PC-9 (cell line): ENCODE measurements at regions not wholly inside any gene's neighbourhood (a gene's known extent, or its start where the extent isn't known, plus 50 kb on each side); places are given as distances from the start of the nearest gene placed in this dataset.

ENCODE experiments used
- BruUV-seq: library from RNA; stranded (reverse); fragments of 400-500 nt; replicated peaks from 2 replicates; lab custom pipeline; 2021; lab: Mats Ljungman, UMichigan
- CTCF ChIA-PET: fragments of 300-600 bp; sonication (Branson Sonifier 250); formaldehyde crosslinking; loops from one replicate; lab custom pipeline; 2022; ENCODE audit warnings: antibody characterized with exemption; lab: Charles Lee
- POLR2A ChIA-PET: fragments of 300-600 bp; sonication (Branson Sonifier 250); formaldehyde crosslinking; loops from one replicate; lab custom pipeline; 2022; ENCODE audit warnings: antibody characterized with exemption; ENCODE audit not compliant: unreplicated experiment; lab: Charles Lee
- DNase-seq, 2 experiments: peaks; one replicate each; pipeline versions ENCODE4 v3.0.0 to v3.0.0-alpha.2; 2015 to 2022; ENCODE audit warnings: mixed read lengths in 1 of 2
- H2AFZ ChIP-seq: fragments of 200-600 bp; sonication (generic); 2 replicates; pipeline ENCODE4 v1.8.1; 2017; ENCODE audit warnings: antibody characterized with exemption
- H3F3A ChIP-seq: fragments of 200-600 bp; sonication (generic); 2 replicates; pipeline ENCODE4 v1.8.1; 2017; ENCODE audit warnings: antibody characterized with exemption, mild to moderate bottlenecking, low read depth; ENCODE audit not compliant: insufficient read depth
- H3K27ac ChIP-seq: fragments of 200-600 bp; sonication (generic); 2 replicates; pipeline ENCODE4 v1.6.1; 2016; ENCODE audit warnings: mixed run types
- H3K27me3 ChIP-seq: fragments of 200-600 bp; sonication (generic); 2 replicates; pipeline ENCODE4 v1.6.1; 2016; ENCODE audit warnings: low read depth, mixed run types; ENCODE audit not compliant: insufficient read depth
- H3K36me3 ChIP-seq: fragments of 200-600 bp; sonication (generic); 2 replicates; pipeline ENCODE4 v1.6.1; 2016; ENCODE audit warnings: low read depth, mixed run types
- H3K4me1 ChIP-seq: fragments of 200-600 bp; sonication (generic); replicated peaks from 2 replicates; pipeline ENCODE4 v1.6.1; 2016; ENCODE audit warnings: mixed run types; ENCODE audit not compliant: insufficient read depth
- H3K4me2 ChIP-seq: fragments of 200-600 bp; sonication (generic); 2 replicates; pipeline ENCODE4 v1.6.1; 2017; ENCODE audit warnings: mixed run types
- H3K4me3 ChIP-seq: fragments of 200-600 bp; sonication (generic); 2 replicates; pipeline ENCODE4 v1.6.1; 2016; ENCODE audit warnings: mixed run types
- H3K79me2 ChIP-seq: fragments of 200-600 bp; sonication (generic); 2 replicates; pipeline ENCODE4 v1.6.1; 2017; ENCODE audit warnings: low read depth, mixed run types
- H3K9me2 ChIP-seq: fragments of 200-600 bp; sonication (generic); 2 replicates; pipeline ENCODE4 v1.8.1; 2017; ENCODE audit warnings: mild to moderate bottlenecking; ENCODE audit not compliant: insufficient read depth
- H3K9me3 ChIP-seq: fragments of 200-600 bp; sonication (generic); 2 replicates; pipeline ENCODE4 v1.8.1; 2016; ENCODE audit warnings: low read depth; ENCODE audit not compliant: insufficient read depth
- H4K20me1 ChIP-seq: fragments of 200-600 bp; sonication (generic); 2 replicates; pipeline ENCODE4 v1.8.1; 2017; ENCODE audit not compliant: insufficient read depth
- CTCF ChIP-seq: fragments of 200-600 bp; sonication (generic); conservative IDR thresholded peaks from 2 replicates; pipeline ENCODE4 v1.6.1; 2017; ENCODE audit warnings: mixed run types, antibody characterized with exemption, mild to moderate bottlenecking, moderate library complexity
- EZH2 ChIP-seq: fragments of 200-600 bp; sonication (generic); IDR thresholded peaks from 2 replicates; pipeline ENCODE4 v1.8.0; 2017; ENCODE audit warnings: antibody characterized with exemption, low read depth
- intact Hi-C: fragments of 100-400 bp; cut with micrococcal nuclease; formaldehyde crosslinking; loops from one replicate; pipeline ENCODE4 v1.10.0; 2022; ENCODE audit not compliant: unreplicated experiment

GRCh38 chr6:97548354-97548753 is 265.3 kb upstream of the MMS22L start:
- Histone ChIP-seq H3K4me3 (no peak overlapping the region), H3F3A (no peaks in the 10 kb centered on the region), H3K9me3 (no peaks in the 10 kb centered on the region; the same call in 1 of the 2 replicates), H3K4me1 (no peaks in the 10 kb centered on the region), H3K36me3 (no peaks in the 10 kb centered on the region), H3K27me3 (no peaks in the 10 kb centered on the region), H3K27ac (no peak overlapping the region), H3K4me2 (no peak overlapping the region), H3K9me2 (no peaks in the 10 kb centered on the region; the same call in 1 of the 2 replicates), H2AFZ (no peak overlapping the region), H4K20me1 (no peaks in the 10 kb centered on the region), H3K79me2 (no peaks in the 10 kb centered on the region)
- ChIA-PET CTCF (no interaction called here), POLR2A (no interaction called here)
- no TSS peak for BruUV-seq
- intact Hi-C loops = no loop called here
- no peak for TF ChIP-seq CTCF
- no peak for TF ChIP-seq EZH2
- no peak for DNase-seq

- no peaks in the 10 kb centered on the region for H4K20me1 ChIP-seq
Observed at GRCh38 chr6:97557355-97557754, 274.3 kb upstream of the MMS22L start.

GRCh38 chr6:97563529-97563928 is 280.5 kb upstream of the MMS22L start:
- CTCF ChIA-PET = no interaction called here
- TF ChIP-seq CTCF = no peak
- TF ChIP-seq EZH2 = no peak

More at GRCh38 chr6:97557355-97557754, 274.3 kb upstream of the MMS22L start:
- H3K4me1 ChIP-seq = no peaks in the 10 kb centered on the region
- no peaks in the 10 kb centered on the region; the same call in 1 of the 2 replicates for H3K9me2 ChIP-seq
- no peaks in the 10 kb centered on the region for H3F3A ChIP-seq
- no peak overlapping the region for H2AFZ ChIP-seq
- no peak overlapping the region for H3K4me3 ChIP-seq
- H3K27ac ChIP-seq = no peak overlapping the region
- ChIA-PET CTCF (no interaction called here), POLR2A (no interaction called here)
- no peaks in the 10 kb centered on the region for H3K9me3 ChIP-seq
- H3K27me3 ChIP-seq = no peaks in the 10 kb centered on the region
- no peak for DNase-seq
- no peaks in the 10 kb centered on the region for H3K79me2 ChIP-seq
- intact Hi-C loops = no loop called here
- no peak overlapping the region for H3K4me2 ChIP-seq
- TF ChIP-seq CTCF = no peak
- no peak for TF ChIP-seq EZH2
- BruUV-seq = no TSS peak
- H3K36me3 ChIP-seq = no peaks in the 10 kb centered on the region

More at GRCh38 chr6:97563529-97563928, 280.5 kb upstream of the MMS22L start:
- Histone ChIP-seq H3K79me2 (no peaks in the 10 kb centered on the region), H4K20me1 (no peaks in the 10 kb centered on the region), H3F3A (no peaks in the 10 kb centered on the region), H3K4me1 (no peaks in the 10 kb centered on the region), H3K4me3 (no peak overlapping the region), H2AFZ (no peak overlapping the region), H3K27ac (no peak overlapping the region), H3K27me3 (no peaks in the 10 kb centered on the region), H3K36me3 (no peaks in the 10 kb centered on the region), H3K9me2 (no peaks in the 10 kb centered on the region), H3K4me2 (no peak overlapping the region), H3K9me3 (no peaks in the 10 kb centered on the region; the same call in 1 of the 2 replicates)
- POLR2A ChIA-PET = no interaction called here
- intact Hi-C loops = no loop called here
- DNase-seq = no peak
- BruUV-seq = no TSS peak
